H1 (cell line): ENCODE measurements at regions not wholly inside any gene's neighbourhood (a gene's known extent, or its start where the extent isn't known, plus 50 kb on each side); places are given as distances from the start of the nearest gene placed in this dataset.
"Not testable (repeated sequence)": the region's sequence is repeated elsewhere in the genome, so short reads cannot be mapped to it uniquely, and the experiment has no call there.

Experiments
- CTCF ChIA-PET: fragments of 300-600 bp; sonication (Branson Sonifier 250); formaldehyde crosslinking; loops from one replicate; lab custom pipeline; 2021; ENCODE audit not compliant: partially characterized antibody; lab: Charles Lee
- POLR2A ChIA-PET: fragments of 300-600 bp; sonication (Branson Sonifier 250); formaldehyde crosslinking; loops from one replicate; lab custom pipeline; 2021; ENCODE audit warnings: inconsistent platforms; ENCODE audit not compliant: partially characterized antibody; lab: Charles Lee
- DNase-seq, 2 experiments: peaks; one replicate each; pipeline versions ENCODE4 v3.0.0 to v3.0.0-alpha.2; 2010 to 2022; ENCODE audit warnings: low spot score in 2 of 2, low read depth in 1 of 2, mixed read lengths in 1 of 2
- FAIRE-seq: peaks from 2 replicates; lab custom pipeline; 2011; peaks lifted over from hg19 to GRCh38; lab: Jason Lieb, UNC
- H2AFZ ChIP-seq: 2 replicates; pipeline ENCODE4 v1.8.1; 2012; ENCODE audit warnings: low read length, inconsistent platforms
- H2AK5ac ChIP-seq: 2 replicates; pipeline ENCODE4 v1.6.1; 2013; ENCODE audit warnings: low read depth, low read length
- H2BK120ac ChIP-seq: replicated peaks from 2 replicates; pipeline ENCODE3; 2013; ENCODE audit warnings: low read depth, low read length, inconsistent platforms
- H2BK12ac ChIP-seq: 2 replicates; pipeline ENCODE4 v1.6.1; 2013; ENCODE audit warnings: low read depth, low read length
- H2BK15ac ChIP-seq: 2 replicates; pipeline ENCODE4 v1.6.1; 2013; ENCODE audit warnings: low read length
- H2BK20ac ChIP-seq: 2 replicates; pipeline ENCODE4 v1.6.1; 2013; ENCODE audit warnings: low read length
- H2BK5ac ChIP-seq: 2 replicates; pipeline ENCODE4 v1.6.1; 2013; ENCODE audit warnings: low read depth, low read length
- H3K14ac ChIP-seq: 2 replicates; pipeline ENCODE4 v1.6.1; 2013; ENCODE audit warnings: inconsistent platforms; ENCODE audit not compliant: insufficient read length
- H3K18ac ChIP-seq: 2 replicates; pipeline ENCODE4 v1.6.1; 2013; ENCODE audit warnings: low read length; ENCODE audit errors: extremely low read depth
- H3K23ac ChIP-seq: 2 replicates; pipeline ENCODE4 v1.6.1; 2013; ENCODE audit warnings: inconsistent platforms; ENCODE audit not compliant: insufficient read length
- H3K23me2 ChIP-seq: 2 replicates; pipeline ENCODE4 v1.6.1; 2013; ENCODE audit warnings: low read depth, low read length
- H3K27ac ChIP-seq: 2 replicates; pipeline ENCODE4 v1.6.1; 2011; ENCODE audit warnings: low read depth, low read length, inconsistent platforms
- H3K27me3 ChIP-seq, 4 experiments: replicated peaks in 1 of 4; 1 replicate in 1 of 4; 2 replicates in 3 of 4; pipeline versions ENCODE4 v1.6.1 to v1.8.1; 2011 to 2013; ENCODE audit warnings: low read length in 3 of 4, mild to moderate bottlenecking in 3 of 4, inconsistent platforms in 2 of 4, mixed read lengths in 2 of 4, moderate library complexity in 1 of 4; ENCODE audit not compliant: control insufficient read depth in 3 of 4, insufficient read depth in 3 of 4; ENCODE audit errors: extremely low read depth in 1 of 4
- H3K36me3 ChIP-seq, 4 experiments: 2 replicates each; pipeline versions ENCODE4 v1.6.1 to v1.8.1; 2011 to 2013; ENCODE audit warnings: mild to moderate bottlenecking in 4 of 4, low read length in 3 of 4, moderate library complexity in 2 of 4, control low read depth in 1 of 4, inconsistent platforms in 1 of 4; ENCODE audit not compliant: insufficient read depth in 4 of 4, control insufficient read depth in 2 of 4
- H3K4ac ChIP-seq: replicated peaks from 2 replicates; pipeline ENCODE3; 2013; ENCODE audit warnings: low read length, low read depth, mixed read lengths, inconsistent platforms; ENCODE audit not compliant: insufficient read length
- H3K4me1 ChIP-seq, 4 experiments: replicated peaks in 1 of 4; 1 replicate in 1 of 4; 2 replicates in 3 of 4; pipeline versions ENCODE4 v1.6.1 to v1.8.1; 2011 to 2013; ENCODE audit warnings: low read length in 3 of 4, inconsistent platforms in 2 of 4, mixed read lengths in 1 of 4; ENCODE audit not compliant: insufficient read depth in 4 of 4, control insufficient read depth in 3 of 4
- H3K4me2 ChIP-seq, 2 experiments: 2 replicates each; pipeline versions ENCODE4 v1.6.1 to v1.8.1; 2011 to 2013; ENCODE audit warnings: low read depth in 2 of 2, low read length in 2 of 2, control low read depth in 1 of 2, inconsistent platforms in 1 of 2, mild to moderate bottlenecking in 1 of 2; ENCODE audit not compliant: insufficient read depth in 1 of 2
- H3K4me3 ChIP-seq, 4 experiments: fragments of 200-600, 300-600 bp in 1 of 4; sonication (generic), shearing (Covaris generic), sonication (Bioruptor Twin) in 1 of 4; 2 replicates each; pipeline versions ENCODE4 v1.5.1 to v1.8.1; 2011 to 2016; ENCODE audit warnings: low read length in 4 of 4, low read depth in 3 of 4, control low read depth in 2 of 4, inconsistent platforms in 2 of 4, mild to moderate bottlenecking in 2 of 4, mixed read lengths in 1 of 4, moderate library complexity in 1 of 4; ENCODE audit not compliant: insufficient read depth in 2 of 4; ENCODE audit errors: extremely low read depth in 1 of 4
- H3K56ac ChIP-seq: replicated peaks from 2 replicates; pipeline ENCODE3; 2013; ENCODE audit warnings: low read depth, mild to moderate bottlenecking, mixed read lengths, low read length, inconsistent platforms; ENCODE audit not compliant: insufficient read length
- H3K79me1 ChIP-seq: 2 replicates; pipeline ENCODE4 v1.6.1; 2013; ENCODE audit warnings: low read depth, low read length, control low read depth
- H3K79me2 ChIP-seq, 2 experiments: 2 replicates each; pipeline versions ENCODE4 v1.6.1 to v1.8.1; 2012 to 2013; ENCODE audit warnings: low read length in 2 of 2, mild to moderate bottlenecking in 2 of 2, inconsistent platforms in 1 of 2; ENCODE audit not compliant: insufficient read depth in 2 of 2, control insufficient read depth in 1 of 2
- H3K9ac ChIP-seq, 4 experiments: replicated peaks in 1 of 4; 1 replicate in 1 of 4; 2 replicates in 3 of 4; pipeline versions ENCODE4 v1.6.1 to v1.8.1; 2011 to 2013; ENCODE audit warnings: low read depth in 3 of 4, low read length in 3 of 4, control low read depth in 2 of 4, mild to moderate bottlenecking in 2 of 4, moderate library complexity in 2 of 4, inconsistent platforms in 1 of 4; ENCODE audit errors: extremely low read depth in 1 of 4
- H3K9me3 ChIP-seq, 2 experiments: 2 replicates each; pipeline versions ENCODE4 v1.6.1 to v1.8.1; 2012 to 2013; ENCODE audit warnings: mild to moderate bottlenecking in 2 of 2, moderate library complexity in 2 of 2, control low read depth in 1 of 2, inconsistent platforms in 1 of 2, low read depth in 1 of 2, low read length in 1 of 2, mixed read lengths in 1 of 2; ENCODE audit not compliant: insufficient read depth in 2 of 2
- H4K20me1 ChIP-seq, 2 experiments: replicated peaks in 1 of 2; 2 replicates each; pipeline versions ENCODE3 to v1.8.1; 2011 to 2013; ENCODE audit warnings: inconsistent platforms in 2 of 2, low read length in 2 of 2, mild to moderate bottlenecking in 1 of 2; ENCODE audit not compliant: insufficient read depth in 2 of 2, control insufficient read depth in 1 of 2
- H4K5ac ChIP-seq: 2 replicates; pipeline ENCODE4 v1.6.1; 2013; ENCODE audit warnings: low read length, low read depth, mixed read lengths, inconsistent platforms; ENCODE audit not compliant: insufficient read length
- H4K8ac ChIP-seq: 2 replicates; pipeline ENCODE4 v1.8.0; 2013; ENCODE audit warnings: mild to moderate bottlenecking, moderate library complexity, low read length, inconsistent platforms; ENCODE audit not compliant: insufficient read depth; ENCODE audit errors: extremely low read depth
- H4K91ac ChIP-seq: replicated peaks from 2 replicates; pipeline ENCODE3; 2013; ENCODE audit warnings: low read length, mixed read lengths, inconsistent platforms; ENCODE audit not compliant: insufficient read length
- ASH2L ChIP-seq: fragments of 200-600, 300-600 bp; sonication (generic); IDR thresholded peaks from one replicate; pipeline ENCODE4 v1.7.1; 2017; ENCODE audit warnings: low read length
- GABPA ChIP-seq: IDR thresholded peaks from 2 replicates; pipeline ENCODE4 v1.6.1; 2011; ENCODE audit warnings: mild to moderate bottlenecking, low read length, moderate library complexity, borderline replicate concordance; ENCODE audit not compliant: insufficient read depth
- POLR2A ChIP-seq, 2 experiments: IDR thresholded peaks; 1 replicate in 1 of 2; 2 replicates in 1 of 2; pipeline ENCODE4 v1.6.1; 2011; ENCODE audit warnings: low read depth in 2 of 2, low read length in 2 of 2, mild to moderate bottlenecking in 2 of 2; ENCODE audit errors: control extremely low read depth in 1 of 2
- WGBS, 2 experiments: shearing (Covaris generic) in 1 of 2; methylation state at CpG; one replicate each; pipeline versions ENCODE4 v1.1.6 to v1.1.7; 2013 to 2015; ENCODE audit warnings: low lambda C conversion rate in 2 of 2, mixed read lengths in 2 of 2, inconsistent platforms in 1 of 2, low coverage in 1 of 2, missing lambda C conversion rate in 1 of 2; ENCODE audit not compliant: insufficient replicate concordance in 2 of 2, insufficient coverage in 1 of 2, insufficient read length in 1 of 2; ENCODE audit errors: extremely low coverage in 1 of 2, missing lambda C conversion rate in 1 of 2; 5-methylcytosine and 5-hydroxymethylcytosine counted together
- TF ChIP-seq, protein P1 (sequence below): IDR thresholded peaks from 2 replicates; pipeline ENCODE4 v1.6.1; 2012; ENCODE audit warnings: inconsistent platforms

- TF ChIP-seq, protein P1, sequence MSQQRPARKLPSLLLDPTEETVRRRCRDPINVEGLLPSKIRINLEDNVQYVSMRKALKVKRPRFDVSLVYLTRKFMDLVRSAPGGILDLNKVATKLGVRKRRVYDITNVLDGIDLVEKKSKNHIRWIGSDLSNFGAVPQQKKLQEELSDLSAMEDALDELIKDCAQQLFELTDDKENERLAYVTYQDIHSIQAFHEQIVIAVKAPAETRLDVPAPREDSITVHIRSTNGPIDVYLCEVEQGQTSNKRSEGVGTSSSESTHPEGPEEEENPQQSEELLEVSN = no peak
- TF ChIP-seq GABPA (no peak), POLR2A (IDR thresholded peaks at IDR 0.05; ENCODE audit: control extremely low read depth in 1 of 2, low read depth in 2 of 2, low read length in 2 of 2) (no peak), ASH2L (no peak)
Measured at GRCh38 chr21:28851645-28852044, 141.0 kb downstream of the LTN1 start (continued).

DNA sequence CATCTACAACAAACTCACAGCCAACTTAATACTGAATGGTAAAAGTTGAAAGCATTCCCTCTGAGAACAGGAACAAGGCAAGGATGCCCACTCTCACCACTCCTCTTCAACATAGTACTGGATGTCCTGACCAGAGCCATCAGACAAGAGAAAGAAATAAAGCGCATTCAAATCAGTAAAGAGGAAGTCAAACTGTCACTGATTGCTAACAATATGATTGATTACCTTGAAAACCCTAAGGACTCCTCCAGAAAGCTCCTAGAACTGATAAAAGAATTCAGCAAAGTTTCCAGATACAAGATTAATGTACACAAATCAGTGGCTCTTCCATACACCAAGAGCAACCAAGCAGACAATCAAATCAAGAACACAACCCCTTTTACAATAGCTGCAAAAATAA is 153.4 kb downstream of the LTN1 start:
- H3K27ac ChIP-seq, H4K8ac ChIP-seq, H3K18ac ChIP-seq, POLR2A ChIA-PET, H3K4me3 ChIP-seq, DNase-seq, H3K14ac ChIP-seq, H2BK15ac ChIP-seq, H3K27me3 ChIP-seq, H3K23me2 ChIP-seq, H2BK20ac ChIP-seq, H2BK5ac ChIP-seq, CTCF ChIA-PET, H4K91ac ChIP-seq, H3K79me2 ChIP-seq, H3K79me1 ChIP-seq, H2AK5ac ChIP-seq, H2AFZ ChIP-seq, H3K4me1 ChIP-seq, H3K9me3 ChIP-seq, H2BK120ac ChIP-seq, H3K23ac ChIP-seq, H3K36me3 ChIP-seq, H2BK12ac ChIP-seq, H3K9ac ChIP-seq, H4K5ac ChIP-seq, H3K4ac ChIP-seq, H3K56ac ChIP-seq, H4K20me1 ChIP-seq, FAIRE-seq, H3K4me2 ChIP-seq: not testable (repeated sequence)
- WGBS, 2 experiments = 93% methylated on average over 1 of the region's 1 CpG; no CpG with 5 or more reads in 1 of the 2 experiments
